Activated T-helper 17 cell treated with anti-CD3 and anti-CD28 coated beads, Interleukin-2, amount 50 U/mL, for 72 hours (primary cell): ENCODE measurements at regions not wholly inside any gene's neighbourhood (a gene's known extent, or its start where the extent isn't known, plus 50 kb on each side); places are given as distances from the start of the nearest gene placed in this dataset.
"Not testable (repeated sequence)": the region's sequence is repeated elsewhere in the genome, so short reads cannot be mapped to it uniquely, and the experiment has no call there.

Source experiments
- ATAC-seq: fragments of 150-1000 bp; cut with Tn5 transposase; replicated peaks from 2 replicates; pipeline ENCODE4 v1.10.0; 2021; ENCODE audit warnings: mild to moderate bottlenecking, moderate library complexity
- H3K27ac Mint-ChIP-seq: one replicate; pipeline ENCODE4 v1.8.0; 2022; ENCODE audit warnings: mixed read lengths
- H3K27me3 Mint-ChIP-seq: one replicate; pipeline ENCODE4 v1.8.0; 2022; ENCODE audit warnings: mixed read lengths
- H3K36me3 Mint-ChIP-seq: one replicate; pipeline ENCODE4 v1.8.0; 2022; ENCODE audit warnings: low read depth, mild to moderate bottlenecking, mixed read lengths
- H3K4me1 Mint-ChIP-seq: one replicate; pipeline ENCODE4 v1.8.0; 2022; ENCODE audit warnings: mixed read lengths
- H3K4me3 Mint-ChIP-seq: one replicate; pipeline ENCODE4 v1.8.0; 2022; ENCODE audit warnings: mild to moderate bottlenecking, mixed read lengths
- H3K9me3 Mint-ChIP-seq: one replicate; pipeline ENCODE4 v1.8.0; 2022; ENCODE audit warnings: mixed read lengths

DNA sequence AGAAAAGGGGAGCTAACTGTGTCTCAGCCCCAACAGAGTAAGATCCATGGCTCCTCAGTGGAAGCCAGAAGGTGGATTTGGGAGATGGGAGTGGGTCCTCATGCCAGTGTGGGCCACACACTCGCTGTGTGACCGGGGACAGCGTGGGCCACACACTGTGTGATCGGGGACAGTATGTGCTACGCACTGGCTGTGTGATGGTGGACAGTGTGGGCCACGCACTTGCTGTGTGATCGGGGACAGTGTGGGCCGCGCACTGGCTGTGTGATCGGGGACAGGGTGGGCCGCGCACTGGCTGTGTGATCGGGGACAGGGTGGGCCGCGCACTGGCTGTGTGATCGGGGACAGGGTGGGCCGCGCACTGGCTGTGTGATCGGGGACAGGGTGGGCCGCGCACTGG lies 282.5 kb downstream of the NXPE2 start:
- H3K27ac Mint-ChIP-seq, H3K27me3 Mint-ChIP-seq, H3K36me3 Mint-ChIP-seq, ATAC-seq, H3K4me1 Mint-ChIP-seq, H3K4me3 Mint-ChIP-seq, H3K9me3 Mint-ChIP-seq: not testable (repeated sequence)

DNA sequence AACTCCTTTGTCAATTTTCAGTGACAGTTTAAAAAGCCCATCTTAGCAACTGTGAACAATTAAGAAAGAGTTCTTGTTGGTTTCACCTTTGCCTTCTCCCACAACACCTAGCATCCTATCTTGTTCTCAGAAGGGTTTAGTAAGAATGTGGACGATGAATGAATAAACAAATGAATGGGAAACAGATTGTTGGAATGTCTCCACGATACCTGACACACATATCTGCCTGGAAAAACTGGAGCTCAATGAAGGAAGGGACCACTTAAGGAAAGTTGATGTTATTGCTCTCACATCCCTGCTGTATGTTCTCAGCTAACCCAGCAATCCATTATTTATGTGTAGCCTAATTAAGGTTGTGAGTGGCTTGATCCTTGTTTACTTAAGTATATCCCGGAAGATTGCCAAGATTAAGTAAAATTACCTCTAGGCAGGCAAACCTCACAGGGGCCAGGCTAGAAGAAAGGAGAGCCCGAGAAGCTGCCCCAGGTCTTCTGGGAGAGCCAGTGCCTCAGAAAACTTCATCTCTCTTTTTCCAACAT lies 286.4 kb downstream of the NXPE2 start:
- no peak overlapping the region for H3K4me3 Mint-ChIP-seq
- no peaks in the 10 kb centered on the region for H3K4me1 Mint-ChIP-seq
- ATAC-seq, result no peak
- H3K27me3 Mint-ChIP-seq, result peaks cover 4% of the 10 kb centered on the region
- H3K9me3 Mint-ChIP-seq, result no peaks in the 10 kb centered on the region
- H3K27ac Mint-ChIP-seq, result no peak overlapping the region
- no peaks in the 10 kb centered on the region for H3K36me3 Mint-ChIP-seq

- Mint-ChIP-seq H3K9me3 (no peaks in the 10 kb centered on the region), H3K4me3 (no peak overlapping the region), H3K27ac (no peak overlapping the region), H3K36me3 (no peaks in the 10 kb centered on the region), H3K4me1 (no peaks in the 10 kb centered on the region), H3K27me3 (peaks cover 4% of the 10 kb centered on the region)
- ATAC-seq, result no peak
Measured at GRCh38 chr11:114970927-114971645, 292.8 kb downstream of the NXPE2 start.

- Mint-ChIP-seq H3K4me1 (no peaks in the 10 kb centered on the region), H3K36me3 (no peaks in the 10 kb centered on the region)
- no peak for ATAC-seq
Measured at GRCh38 chr11:114972105-114972504, 293.8 kb downstream of the NXPE2 start.

DNA sequence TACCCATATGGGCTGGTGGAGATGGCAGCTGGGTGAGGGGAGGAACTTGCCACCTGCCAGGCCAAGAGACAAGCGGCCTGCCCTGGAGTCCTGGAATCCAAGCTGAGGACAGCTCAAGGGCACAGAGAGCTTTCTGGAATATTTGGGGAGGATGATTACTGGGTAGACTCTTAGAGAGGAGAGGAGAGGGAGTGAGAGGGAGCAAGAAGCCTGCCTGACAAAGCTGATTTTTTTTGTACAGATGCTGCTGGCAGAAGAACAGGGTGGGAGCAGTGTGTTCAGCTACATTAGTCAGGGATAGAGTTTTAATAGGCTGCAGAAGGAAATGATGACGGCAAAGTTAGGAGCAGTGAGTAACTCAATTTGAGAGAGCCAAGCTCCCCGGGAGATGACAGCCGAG lies 299.3 kb downstream of the NXPE2 start:
- H3K4me1 Mint-ChIP-seq, result no peaks in the 10 kb centered on the region
- no peak overlapping the region for H3K4me3 Mint-ChIP-seq
- no peaks in the 10 kb centered on the region for H3K27me3 Mint-ChIP-seq
- no peak overlapping the region for H3K27ac Mint-ChIP-seq
- no peaks in the 10 kb centered on the region for H3K36me3 Mint-ChIP-seq
- ATAC-seq, result no peak
- H3K9me3 Mint-ChIP-seq, result no peaks in the 10 kb centered on the region

More at GRCh38 chr11:114972105-114972504, 293.8 kb downstream of the NXPE2 start:
- no peak overlapping the region for H3K27ac Mint-ChIP-seq
- no peak overlapping the region for H3K4me3 Mint-ChIP-seq
- no peaks in the 10 kb centered on the region for H3K27me3 Mint-ChIP-seq
- no peaks in the 10 kb centered on the region for H3K9me3 Mint-ChIP-seq

GRCh38 chr11:114982141-114982540 lies 303.8 kb downstream of the NXPE2 start:
- H3K27me3 Mint-ChIP-seq, result no peaks in the 10 kb centered on the region
- no peaks in the 10 kb centered on the region for H3K36me3 Mint-ChIP-seq
- H3K4me1 Mint-ChIP-seq, result no peaks in the 10 kb centered on the region
- H3K27ac Mint-ChIP-seq, result no peak overlapping the region
- H3K9me3 Mint-ChIP-seq, result no peaks in the 10 kb centered on the region
- no peak overlapping the region for H3K4me3 Mint-ChIP-seq
- no peak for ATAC-seq

- ATAC-seq, result no peak
- no peaks in the 10 kb centered on the region for H3K36me3 Mint-ChIP-seq
Measured at GRCh38 chr11:114984611-114985163, 306.4 kb downstream of the NXPE2 start.

GRCh38 chr11:114986365-114986764 lies 308.0 kb downstream of the NXPE2 start:
- no peak overlapping the region for H3K4me3 Mint-ChIP-seq
- ATAC-seq, result no peak
- no peaks in the 10 kb centered on the region for H3K36me3 Mint-ChIP-seq
- H3K27ac Mint-ChIP-seq, result no peak overlapping the region
- H3K4me1 Mint-ChIP-seq, result no peaks in the 10 kb centered on the region
- no peaks in the 10 kb centered on the region for H3K9me3 Mint-ChIP-seq
- H3K27me3 Mint-ChIP-seq, result no peaks in the 10 kb centered on the region

More at GRCh38 chr11:114984611-114985163, 306.4 kb downstream of the NXPE2 start:
- H3K4me3 Mint-ChIP-seq, result no peak overlapping the region
- no peaks in the 10 kb centered on the region for H3K4me1 Mint-ChIP-seq
- H3K9me3 Mint-ChIP-seq, result no peaks in the 10 kb centered on the region
- H3K27me3 Mint-ChIP-seq, result no peaks in the 10 kb centered on the region
- H3K27ac Mint-ChIP-seq, result no peak overlapping the region

DNA sequence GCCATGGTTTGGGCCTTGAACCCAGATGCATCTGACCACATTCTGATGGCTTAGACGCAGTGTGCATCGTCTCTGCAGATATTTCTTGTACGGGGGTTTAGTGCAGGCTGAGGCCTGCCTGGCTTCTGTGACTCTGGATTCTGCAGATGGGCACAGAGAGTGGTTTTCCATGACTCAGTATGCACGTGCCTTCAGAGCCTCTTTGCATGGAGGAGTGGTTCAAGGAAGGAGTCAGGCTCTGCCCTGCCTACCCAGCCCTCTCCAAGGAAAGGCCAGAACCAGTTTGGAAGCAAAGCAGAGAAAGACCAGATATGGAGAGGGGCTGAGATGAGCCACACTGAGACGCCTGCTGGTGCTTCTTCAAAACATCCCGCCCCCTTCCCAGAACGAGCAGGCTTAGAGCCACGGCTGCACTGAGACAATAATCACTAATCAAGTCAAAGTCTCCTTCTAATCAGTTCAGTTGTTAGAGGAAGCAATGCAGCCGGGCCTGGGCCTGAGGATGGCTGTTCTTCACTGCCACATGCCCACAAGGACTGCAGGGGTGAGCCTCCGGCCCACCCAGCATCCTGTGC lies 308.9 kb downstream of the NXPE2 start:
- H3K4me3 Mint-ChIP-seq, result no peak overlapping the region
- no peaks in the 10 kb centered on the region for H3K4me1 Mint-ChIP-seq
- no peak for ATAC-seq
- no peaks in the 10 kb centered on the region for H3K9me3 Mint-ChIP-seq
- H3K27ac Mint-ChIP-seq, result no peak overlapping the region
- H3K27me3 Mint-ChIP-seq, result no peaks in the 10 kb centered on the region
- H3K36me3 Mint-ChIP-seq, result no peaks in the 10 kb centered on the region

DNA sequence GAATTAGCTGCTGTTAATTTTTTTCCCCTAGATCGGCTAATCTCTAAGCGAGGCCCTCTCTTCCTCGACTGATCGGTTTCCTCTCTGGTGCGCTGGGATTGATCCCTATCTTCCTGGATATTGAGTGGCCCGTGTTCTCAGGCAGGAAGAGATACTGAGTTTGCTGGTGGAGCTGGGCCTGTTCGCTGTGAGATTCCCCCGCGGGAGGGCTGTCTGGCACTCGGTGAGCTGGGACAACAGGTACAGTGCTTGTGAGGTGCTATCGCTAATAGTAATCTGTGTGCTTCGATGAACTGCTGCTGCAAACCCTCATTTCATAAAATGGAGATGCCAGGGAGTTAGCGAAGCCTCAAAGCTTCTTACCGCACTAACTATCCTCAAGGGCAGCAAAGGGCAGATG lies 310.3 kb downstream of the NXPE2 start:
- Mint-ChIP-seq H3K9me3 (no peaks in the 10 kb centered on the region), H3K27ac (no peak overlapping the region), H3K4me1 (no peaks in the 10 kb centered on the region), H3K27me3 (no peaks in the 10 kb centered on the region), H3K36me3 (no peaks in the 10 kb centered on the region), H3K4me3 (no peak overlapping the region)
- ATAC-seq, result no peak

GRCh38 chr11:114989536-114989935 lies 311.2 kb downstream of the NXPE2 start:
- no peak overlapping the region for H3K4me3 Mint-ChIP-seq
- H3K36me3 Mint-ChIP-seq, result no peaks in the 10 kb centered on the region
- no peak for ATAC-seq
- no peaks in the 10 kb centered on the region for H3K9me3 Mint-ChIP-seq
- H3K27me3 Mint-ChIP-seq, result no peaks in the 10 kb centered on the region
- no peak overlapping the region for H3K27ac Mint-ChIP-seq
- H3K4me1 Mint-ChIP-seq, result no peaks in the 10 kb centered on the region

DNA sequence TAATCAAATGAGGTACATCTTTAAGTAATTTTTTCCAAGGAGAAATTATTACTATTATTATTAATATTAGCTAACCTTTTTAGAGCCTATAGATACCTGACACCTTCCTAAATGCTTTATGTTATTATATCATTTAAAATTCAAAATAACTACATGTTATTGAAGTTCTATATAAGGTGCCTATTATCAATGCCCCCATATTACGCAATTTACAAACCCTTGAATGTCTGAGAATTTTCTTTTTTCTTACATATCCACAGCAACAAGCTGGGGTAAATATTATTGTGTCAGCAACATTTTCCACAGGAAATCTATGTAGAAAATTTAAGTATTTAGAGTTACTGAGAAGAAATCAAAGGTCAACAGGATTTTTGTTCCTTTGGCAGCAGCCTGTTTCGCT lies 327.3 kb downstream of the NXPE2 start:
- Mint-ChIP-seq H3K27ac (no peak overlapping the region), H3K4me1 (no peaks in the 10 kb centered on the region), H3K36me3 (no peaks in the 10 kb centered on the region), H3K27me3 (no peaks in the 10 kb centered on the region), H3K9me3 (no peaks in the 10 kb centered on the region), H3K4me3 (no peak overlapping the region)
- ATAC-seq, result no peak

DNA sequence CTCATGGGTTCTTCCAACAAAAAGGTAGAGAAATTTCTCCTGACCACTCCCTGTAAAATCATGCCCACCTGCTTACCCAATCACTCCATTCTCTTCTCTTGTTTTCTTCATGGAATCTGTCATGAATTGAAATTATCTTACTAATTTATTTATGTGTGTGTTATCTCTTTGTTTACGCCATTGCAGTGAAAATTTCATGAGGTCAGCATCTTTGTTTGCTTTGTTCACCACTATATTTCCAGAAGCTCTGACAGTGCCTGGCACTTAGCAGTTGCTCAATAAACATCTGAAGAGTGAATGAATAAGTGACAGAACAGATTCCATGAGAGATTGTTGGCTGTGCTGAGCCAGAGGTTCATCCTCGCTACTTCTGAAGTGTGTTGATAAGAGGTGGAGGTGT lies 329.5 kb downstream of the NXPE2 start:
- H3K9me3 Mint-ChIP-seq, result no peaks in the 10 kb centered on the region
- H3K4me1 Mint-ChIP-seq, result no peaks in the 10 kb centered on the region
- H3K36me3 Mint-ChIP-seq, result no peaks in the 10 kb centered on the region
- no peaks in the 10 kb centered on the region for H3K27me3 Mint-ChIP-seq
- no peak overlapping the region for H3K4me3 Mint-ChIP-seq
- no peak for ATAC-seq
- no peak overlapping the region for H3K27ac Mint-ChIP-seq

- Mint-ChIP-seq H3K36me3 (no peaks in the 10 kb centered on the region), H3K27ac (no peak overlapping the region), H3K9me3 (no peaks in the 10 kb centered on the region), H3K4me1 (no peaks in the 10 kb centered on the region), H3K4me3 (no peak overlapping the region), H3K27me3 (peaks cover 3% of the 10 kb centered on the region)
- no peak for ATAC-seq
Measured at GRCh38 chr11:115008799-115009198, 330.5 kb downstream of the NXPE2 start.

DNA sequence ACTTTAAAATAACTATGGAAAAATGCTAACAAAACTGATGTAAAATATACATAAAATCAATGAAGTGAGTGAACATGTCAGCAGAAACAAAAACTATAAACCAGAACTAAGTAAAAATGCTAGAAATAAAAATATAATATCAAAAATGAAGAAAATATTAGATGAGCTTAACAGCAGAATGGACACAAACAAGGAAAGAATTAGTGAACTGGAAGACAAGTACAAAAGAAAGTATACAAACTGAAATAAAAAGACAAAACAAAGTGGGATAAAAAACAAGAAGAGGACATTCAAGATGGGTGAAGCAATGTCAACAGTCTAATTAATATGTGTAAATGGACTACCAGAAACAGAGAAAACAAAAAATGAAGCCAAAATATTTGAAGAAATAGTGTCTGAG lies 339.2 kb downstream of the NXPE2 start:
- H3K4me3 Mint-ChIP-seq, result no peak overlapping the region
- H3K9me3 Mint-ChIP-seq, result peaks cover 5% of the 10 kb centered on the region
- H3K27ac Mint-ChIP-seq, result no peak overlapping the region
- H3K36me3 Mint-ChIP-seq, result no peaks in the 10 kb centered on the region
- no peak for ATAC-seq
- H3K27me3 Mint-ChIP-seq, result peaks cover 6% of the 10 kb centered on the region
- no peaks in the 10 kb centered on the region for H3K4me1 Mint-ChIP-seq
